Stimulated activated CD8-positive, alpha-beta memory T cell treated with anti-CD3 and anti-CD28 coated beads, Interleukin-4, amount 100 ng/mL, for 48 hours (primary cell): ENCODE measurements at regions not wholly inside any gene's neighbourhood (a gene's known extent, or its start where the extent isn't known, plus 50 kb on each side); places are given as distances from the start of the nearest gene placed in this dataset.
A peak's percentile ranks its signal among the peaks of the same experiment; 100 is the strongest.

ENCODE experiments used
- DNase-seq: peaks from one replicate; pipeline ENCODE4 v3.0.0-alpha.2; 2020

DNA sequence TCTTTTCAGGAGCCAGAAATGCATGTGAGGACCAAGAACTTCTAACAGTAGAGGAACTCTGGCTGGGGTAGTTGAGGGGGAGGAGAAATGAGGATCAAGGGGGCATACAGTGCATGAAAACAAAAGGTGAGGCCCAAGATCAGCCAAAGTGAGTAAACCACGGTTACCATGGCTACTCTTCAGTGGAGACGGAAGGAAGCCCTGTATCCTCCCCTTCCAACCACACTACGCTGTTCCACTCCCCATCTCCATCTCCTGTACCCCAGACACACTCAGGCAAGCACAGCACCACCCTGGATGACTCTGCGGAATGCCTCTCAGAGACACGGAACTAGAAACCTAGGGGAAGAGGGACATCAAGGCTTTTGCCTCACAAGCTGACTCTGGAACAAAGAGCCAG, 157.6 kb upstream of the CAMK1G start:
- DNase-seq: no peak

GRCh38 chr1:209427277-209427676, 156.2 kb upstream of the CAMK1G start:
- no peak for DNase-seq

DNA sequence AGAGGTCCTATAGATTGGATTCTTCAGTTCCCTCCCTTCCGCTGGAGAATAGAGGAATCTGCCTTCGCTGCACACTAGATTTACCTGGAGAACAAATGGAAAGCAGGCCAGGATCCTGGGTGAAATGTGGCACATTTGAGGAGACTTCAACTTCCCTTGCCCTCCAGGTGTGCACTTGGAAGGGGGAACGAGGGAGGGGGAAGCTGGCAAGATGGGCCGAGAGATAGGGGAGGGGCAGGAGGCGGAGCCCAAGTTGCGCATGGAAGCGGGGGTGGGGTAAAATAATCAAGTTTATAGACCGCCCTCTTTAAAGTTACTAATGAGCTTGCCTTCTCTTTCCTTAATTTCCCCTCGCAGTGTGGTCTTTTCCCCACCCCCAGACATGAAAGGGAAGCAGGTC, 155.7 kb upstream of the CAMK1G start:
- no peak for DNase-seq

GRCh38 chr1:209428241-209428921, 155.1 kb upstream of the CAMK1G start:
- DNase-seq: no peak

GRCh38 chr1:209429611-209430010, 153.9 kb upstream of the CAMK1G start:
- DNase-seq: no peak

GRCh38 chr1:209430107-209430506, 153.4 kb upstream of the CAMK1G start:
- DNase-seq: no peak

DNA sequence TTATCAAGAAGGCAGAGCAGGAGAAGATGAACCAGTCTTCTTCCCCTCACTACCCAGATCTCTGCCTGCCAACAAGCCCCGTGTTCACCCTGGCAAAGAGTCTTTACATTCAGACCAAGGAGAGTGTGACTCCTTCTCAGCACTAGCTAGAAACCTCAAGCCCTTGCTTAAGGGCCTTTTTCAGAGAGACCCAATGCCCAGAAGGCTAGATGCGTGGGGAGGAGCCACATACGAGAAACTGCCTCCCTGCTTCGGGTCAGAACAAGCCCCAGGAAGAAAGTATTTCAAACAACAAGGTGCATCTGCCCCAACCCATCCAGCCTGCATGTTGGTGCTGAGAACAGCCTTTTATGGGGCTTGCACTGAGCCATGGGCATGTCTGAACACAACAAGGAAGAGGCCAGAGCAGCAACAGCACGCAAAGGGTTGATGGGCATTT, 152.7 kb upstream of the CAMK1G start:
- DNase-seq: no peak

GRCh38 chr1:209431402-209431801, 152.1 kb upstream of the CAMK1G start:
- DNase-seq: no peak

- DNase-seq: no peak
These were observed 151.6 kb upstream of the CAMK1G start for GRCh38 chr1:209431813-209432442.

DNA sequence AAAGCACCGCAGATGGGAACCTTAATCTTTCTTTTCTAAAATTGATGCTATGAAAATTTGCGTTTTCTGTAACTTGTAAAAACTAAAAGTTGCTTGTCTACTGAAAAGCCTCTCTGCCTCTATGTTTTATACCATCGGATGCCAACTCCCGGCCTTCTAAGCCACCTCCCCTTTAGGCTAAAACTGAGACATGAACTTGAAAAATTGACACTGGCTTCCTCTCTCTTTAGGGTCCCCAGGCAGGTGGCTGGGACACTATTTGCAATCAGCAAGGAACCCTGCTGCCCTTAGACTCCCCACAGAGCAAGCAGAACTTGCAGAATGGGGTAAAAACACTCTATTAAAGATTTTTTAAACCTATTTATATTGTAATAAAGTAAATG, 151.1 kb upstream of the CAMK1G start:
- no peak for DNase-seq

- no peak for DNase-seq
These were observed 149.9 kb upstream of the CAMK1G start for GRCh38 chr1:209433649-209434031.

DNA sequence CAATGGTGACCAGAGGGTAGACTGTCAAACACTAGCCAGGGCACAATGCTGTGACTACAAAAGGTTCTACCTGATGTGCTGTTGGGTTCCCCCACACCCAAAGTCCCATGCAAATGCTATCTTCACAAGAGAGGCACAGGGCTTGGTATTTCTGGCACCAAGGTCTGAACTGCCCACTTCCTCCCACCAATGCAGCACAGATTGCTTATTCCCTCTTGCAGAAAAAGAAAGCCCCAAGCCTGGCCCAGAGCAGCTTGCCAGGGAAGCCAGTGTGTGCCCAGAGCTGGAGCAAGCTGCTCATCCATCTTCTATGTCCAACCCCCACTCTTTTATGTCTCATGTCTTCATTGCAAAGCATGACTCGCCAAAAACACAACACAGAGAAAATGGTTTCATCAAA, 149.4 kb upstream of the CAMK1G start:
- DNase-seq: no peak

- no peak for DNase-seq
These were observed 148.8 kb upstream of the CAMK1G start for GRCh38 chr1:209434631-209435217.

DNA sequence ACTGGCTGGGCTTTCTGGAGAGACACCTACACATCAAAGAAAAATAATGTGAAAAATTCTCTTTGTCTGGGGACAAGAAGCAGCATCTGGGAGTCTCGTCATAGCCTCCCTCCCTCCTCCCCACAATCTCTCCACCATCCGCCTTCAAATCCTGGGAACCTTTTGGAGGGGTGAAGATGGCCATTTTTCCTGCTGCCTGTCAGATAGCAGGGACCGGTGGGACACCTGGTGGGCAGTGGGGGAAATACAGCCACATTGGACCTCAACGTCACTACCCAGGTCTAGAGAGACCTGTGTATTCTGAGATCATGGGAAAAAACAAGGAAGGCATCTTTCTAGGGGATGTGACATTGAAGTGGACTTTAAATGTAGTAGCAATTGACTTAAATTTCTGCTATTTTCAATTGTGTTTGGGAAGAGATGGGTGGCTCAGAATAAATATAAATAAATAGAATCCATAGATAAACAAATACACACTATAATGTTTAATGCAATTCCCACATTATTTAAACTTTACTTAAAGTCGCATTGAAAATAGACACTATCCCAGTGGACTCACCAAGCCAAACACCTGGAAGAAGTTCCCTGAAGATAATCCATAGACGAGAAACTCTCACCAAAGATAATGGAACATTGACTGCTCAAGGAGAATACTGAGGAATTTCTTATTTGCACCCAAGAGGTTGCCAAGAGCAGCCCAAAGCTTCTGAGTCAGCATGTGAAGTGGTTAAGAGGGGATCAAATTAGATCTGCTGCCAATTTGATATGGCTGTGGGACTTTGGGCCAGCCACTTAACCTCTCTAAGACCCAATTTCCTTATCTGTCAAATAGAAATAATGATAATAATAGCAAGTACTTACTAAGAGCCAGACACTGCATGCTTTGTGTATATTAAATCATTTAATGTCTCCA, 147.6 kb upstream of the CAMK1G start:
- peak; percentile 76 for DNase-seq

DNA sequence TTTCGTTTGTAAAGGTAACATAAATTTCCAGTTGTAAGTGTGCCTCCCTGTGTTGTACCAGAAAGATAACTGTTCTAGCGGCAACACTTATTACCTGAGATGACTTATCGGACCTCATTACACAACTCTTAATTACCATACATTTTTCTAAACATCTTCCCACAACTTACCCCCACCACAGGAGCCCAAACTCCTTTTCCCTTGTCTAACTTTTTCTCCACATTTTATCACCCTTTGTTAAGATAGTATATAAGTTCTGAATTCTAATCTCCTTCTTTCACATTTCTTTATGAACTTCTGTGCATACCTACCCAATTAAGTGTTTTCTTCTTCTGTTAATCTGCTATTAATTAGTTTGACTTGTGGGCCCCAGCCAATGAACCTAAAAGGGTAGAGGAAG, 143.7 kb upstream of the CAMK1G start:
- no peak for DNase-seq

DNA sequence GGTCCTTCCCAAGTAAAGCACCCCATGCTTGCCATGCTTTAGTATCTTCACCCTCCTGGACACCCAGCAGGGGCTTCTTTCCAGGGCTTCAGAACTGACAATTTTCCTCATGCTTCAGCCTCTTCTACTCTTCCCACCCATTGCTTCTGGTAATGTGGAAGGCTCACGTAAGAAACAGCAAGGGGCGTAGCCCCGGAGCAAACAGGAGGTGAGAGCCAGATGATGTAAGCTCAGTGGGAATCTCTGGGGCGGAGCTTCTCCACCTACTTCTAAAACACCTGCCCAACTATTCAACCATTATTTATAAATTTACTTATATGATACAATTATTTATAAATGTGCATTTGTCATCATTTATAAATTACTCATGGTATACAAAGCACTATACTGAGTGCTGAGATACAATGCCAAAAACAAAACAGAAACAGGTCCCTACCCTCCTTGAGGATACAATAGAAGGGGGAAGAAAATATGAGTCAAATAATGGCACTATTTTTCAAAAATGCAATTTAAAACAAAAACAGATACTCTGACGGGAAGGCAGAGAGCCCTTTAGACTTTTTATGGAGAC, 140.1 kb upstream of the CAMK1G start:
- no peak for DNase-seq

DNA sequence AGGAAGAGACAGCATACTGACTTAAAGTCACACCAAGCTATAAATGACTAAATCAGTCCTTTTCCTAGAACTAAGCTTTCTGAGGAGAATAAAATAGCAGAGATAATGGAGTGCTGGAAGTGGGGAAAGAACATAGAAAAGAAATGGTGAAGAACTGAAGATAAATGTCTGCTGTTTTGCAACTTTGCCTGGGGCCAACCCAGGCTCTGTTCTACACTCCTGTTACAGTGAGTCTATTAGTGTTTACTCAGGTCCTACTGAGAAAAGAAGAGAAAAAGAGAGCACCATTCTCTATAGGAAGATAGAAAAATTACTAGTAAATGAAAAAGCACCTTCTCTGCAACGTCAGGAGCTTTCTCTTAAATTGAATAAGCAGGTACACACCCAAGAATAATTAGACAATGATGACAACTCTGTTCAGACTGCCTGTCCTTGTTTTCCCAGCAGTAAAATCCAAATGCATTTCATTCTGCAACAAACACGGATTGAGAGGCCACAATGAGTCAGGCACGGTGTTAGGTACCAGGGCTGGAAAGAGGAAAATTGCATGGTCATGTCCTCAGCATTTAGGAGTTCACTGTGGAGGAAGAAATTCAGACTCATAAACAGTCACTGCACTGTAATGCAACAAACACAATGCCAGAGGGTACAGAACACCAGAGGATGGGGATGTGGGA, 139.4 kb upstream of the CAMK1G start:
- DNase-seq: no peak

GRCh38 chr1:209444961-209445360, 138.6 kb upstream of the CAMK1G start:
- no peak for DNase-seq

GRCh38 chr1:209445576-209445975, 137.9 kb upstream of the CAMK1G start:
- no peak for DNase-seq

DNA sequence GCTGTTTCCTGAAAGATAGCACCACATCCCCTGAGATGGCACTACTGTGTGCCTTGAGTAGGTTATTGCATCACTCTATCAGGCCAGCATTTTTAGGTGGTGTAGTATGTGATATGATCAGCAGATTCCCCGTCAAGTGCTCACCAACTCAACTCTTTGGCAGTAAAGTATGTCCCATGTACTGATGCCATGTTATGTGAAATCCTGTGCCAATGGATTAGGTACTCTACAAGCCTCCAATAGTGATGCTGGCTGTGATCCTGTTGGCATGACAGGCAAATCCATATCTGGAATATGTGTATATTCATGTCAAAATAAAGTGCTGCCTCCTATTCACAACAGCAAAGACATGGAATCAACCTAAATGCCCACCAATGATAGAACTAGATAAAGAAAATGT, 137.2 kb upstream of the CAMK1G start:
- no peak for DNase-seq

GRCh38 chr1:209454340-209454994, 129.0 kb upstream of the CAMK1G start:
- DNase-seq: no peak

DNA sequence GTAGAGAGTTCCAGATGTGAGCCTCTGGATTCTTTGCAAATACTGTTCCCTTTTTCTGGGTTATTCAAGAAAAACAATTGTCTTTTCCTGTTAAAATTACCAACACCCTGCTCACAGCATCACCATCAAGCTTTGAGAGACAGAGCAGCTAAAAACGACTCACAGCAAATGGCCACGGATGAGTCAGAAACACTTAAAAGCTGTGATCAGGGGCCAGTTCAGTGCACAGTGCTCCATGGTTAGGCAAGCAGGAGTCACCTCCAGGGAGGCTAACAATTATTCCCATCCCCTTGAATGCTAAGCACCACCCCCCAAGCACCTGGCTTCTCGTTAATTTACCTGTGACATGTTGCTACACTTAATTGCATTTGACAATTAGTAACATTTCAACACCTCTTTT, 128.4 kb upstream of the CAMK1G start:
- DNase-seq: no peak
